ENCODE measurements at regions not wholly inside any gene's neighbourhood (a gene's known extent, or its start where the extent isn't known, plus 50 kb on each side); places are given as distances from the start of the nearest gene placed in this dataset.

GRCh38 chr2:180359522-180360282 lies 352.6 kb upstream of the CWC22 start:
- TF ChIP-seq ZFX (IDR thresholded peaks at IDR 0.05; ENCODE audit: borderline replicate concordance) (no peak), CTCF (IDR thresholded peaks at IDR 0.05) (peak; percentile 73)
- peak overlapping the region; percentile 91 for H3K27ac ChIP-seq

- peak overlapping the region; percentile 91 for H3K27ac ChIP-seq
- TF ChIP-seq ZFX (IDR thresholded peaks at IDR 0.05; ENCODE audit: borderline replicate concordance) (no peak), CTCF (IDR thresholded peaks at IDR 0.05) (no peak)
These were observed 351.4 kb upstream of the CWC22 start for GRCh38 chr2:180358458-180358857.

- no peak for TF ChIP-seq CTCF (IDR thresholded peaks at IDR 0.05)
- no peak for TF ChIP-seq ZFX (IDR thresholded peaks at IDR 0.05; ENCODE audit: borderline replicate concordance)
- H3K27ac ChIP-seq: peak overlapping the region; percentile 91
These were observed 349.6 kb upstream of the CWC22 start for GRCh38 chr2:180356676-180357075.

- peak overlapping the region; percentile 91 for H3K27ac ChIP-seq
- no peak for TF ChIP-seq ZFX (IDR thresholded peaks at IDR 0.05; ENCODE audit: borderline replicate concordance)
- no peak for TF ChIP-seq CTCF (IDR thresholded peaks at IDR 0.05)
These were observed 345.5 kb upstream of the CWC22 start for GRCh38 chr2:180352620-180353019.

GRCh38 chr2:180349809-180350208 lies 342.7 kb upstream of the CWC22 start:
- H3K27ac ChIP-seq: no peak overlapping the region
- TF ChIP-seq ZFX (IDR thresholded peaks at IDR 0.05; ENCODE audit: borderline replicate concordance): no peak
- no peak for TF ChIP-seq CTCF (IDR thresholded peaks at IDR 0.05)

- TF ChIP-seq ZFX (IDR thresholded peaks at IDR 0.05; ENCODE audit: borderline replicate concordance): no peak
- TF ChIP-seq CTCF (IDR thresholded peaks at IDR 0.05): no peak
- H3K27ac ChIP-seq: no peak overlapping the region
These were observed 336.6 kb upstream of the CWC22 start for GRCh38 chr2:180343528-180344345.

- no peak overlapping the region for H3K27ac ChIP-seq
- no peak for TF ChIP-seq CTCF (IDR thresholded peaks at IDR 0.05)
- TF ChIP-seq ZFX (IDR thresholded peaks at IDR 0.05; ENCODE audit: borderline replicate concordance): no peak
These were observed 330.0 kb upstream of the CWC22 start for GRCh38 chr2:180337136-180337535.

All from 22Rv1 (cell line).